ENCODE measurements at regions not wholly inside any gene's neighbourhood (a gene's known extent, or its start where the extent isn't known, plus 50 kb on each side); places are given as distances from the start of the nearest gene placed in this dataset.
"Not testable (repeated sequence)": the region's sequence is repeated elsewhere in the genome, so short reads cannot be mapped to it uniquely, and the experiment has no call there.

- DNase-seq (ENCODE audit: low read depth in 4 of 4, low spot score in 3 of 4) = peak in 3 of 4 donors; percentile 18 to 40 (median 35)
Observed at GRCh38 chr6:74534465-74535211, 671.2 kb downstream of the COL12A1 start.

- DNase-seq (ENCODE audit: low read depth in 4 of 4, low spot score in 3 of 4) = no peak
Observed at GRCh38 chr6:74519163-74519562, 686.7 kb downstream of the COL12A1 start.

GRCh38 chr6:74518035-74518434 lies 687.8 kb downstream of the COL12A1 start:
- DNase-seq (ENCODE audit: low read depth in 4 of 4, low spot score in 3 of 4) = no peak

- DNase-seq (ENCODE audit: low read depth in 4 of 4, low spot score in 3 of 4) = no peak
Observed at GRCh38 chr6:74510878-74511277, 695.0 kb downstream of the COL12A1 start.

GRCh38 chr6:74507649-74508048 lies 698.2 kb downstream of the COL12A1 start:
- no peak for DNase-seq (ENCODE audit: low read depth in 4 of 4, low spot score in 3 of 4)

- no peak for DNase-seq (ENCODE audit: low read depth in 4 of 4, low spot score in 3 of 4)
Observed at GRCh38 chr6:74505391-74505790, 700.5 kb downstream of the COL12A1 start.

GRCh38 chr6:74504941-74505340 lies 700.9 kb downstream of the COL12A1 start:
- DNase-seq (ENCODE audit: low read depth in 4 of 4, low spot score in 3 of 4) = no peak

- no peak for DNase-seq (ENCODE audit: low read depth in 4 of 4, low spot score in 3 of 4)
Observed at GRCh38 chr6:74492587-74492986, 713.3 kb downstream of the COL12A1 start.

GRCh38 chr6:74491844-74492374 lies 713.9 kb downstream of the COL12A1 start:
- no peak for DNase-seq (ENCODE audit: low read depth in 4 of 4, low spot score in 3 of 4)

- DNase-seq (ENCODE audit: low read depth in 4 of 4, low spot score in 3 of 4) = not testable (repeated sequence)
Observed at GRCh38 chr6:74488726-74489125, 717.1 kb downstream of the COL12A1 start.

GRCh38 chr6:74482180-74482579 lies 723.7 kb downstream of the COL12A1 start:
- DNase-seq (ENCODE audit: low read depth in 4 of 4, low spot score in 3 of 4) = no peak

GRCh38 chr6:74480561-74480960 lies 725.3 kb downstream of the COL12A1 start:
- no peak for DNase-seq (ENCODE audit: low read depth in 4 of 4, low spot score in 3 of 4)

GRCh38 chr6:74479960-74480359 lies 725.9 kb downstream of the COL12A1 start:
- DNase-seq (ENCODE audit: low read depth in 4 of 4, low spot score in 3 of 4) = no peak

GRCh38 chr6:74479420-74479819 lies 726.4 kb downstream of the COL12A1 start:
- DNase-seq (ENCODE audit: low read depth in 4 of 4, low spot score in 3 of 4) = no peak

- DNase-seq (ENCODE audit: low read depth in 4 of 4, low spot score in 3 of 4) = not testable (repeated sequence)
Observed at GRCh38 chr6:74474046-74474445, 731.8 kb downstream of the COL12A1 start.

- DNase-seq (ENCODE audit: low read depth in 4 of 4, low spot score in 3 of 4) = not testable (repeated sequence)
Observed at GRCh38 chr6:74468552-74468951, 737.3 kb downstream of the COL12A1 start.

- no peak for DNase-seq (ENCODE audit: low read depth in 4 of 4, low spot score in 3 of 4)
Observed at GRCh38 chr6:74467533-74468215, 738.2 kb downstream of the COL12A1 start.

- no peak for DNase-seq (ENCODE audit: low read depth in 4 of 4, low spot score in 3 of 4)
Observed at GRCh38 chr6:74466572-74466971, 739.3 kb downstream of the COL12A1 start.

GRCh38 chr6:74459260-74459659 lies 746.6 kb downstream of the COL12A1 start:
- no peak for DNase-seq (ENCODE audit: low read depth in 4 of 4, low spot score in 3 of 4)

- no peak for DNase-seq (ENCODE audit: low read depth in 4 of 4, low spot score in 3 of 4)
Observed at GRCh38 chr6:74458536-74458935, 747.3 kb downstream of the COL12A1 start.

GRCh38 chr6:74455786-74456185 lies 750.1 kb downstream of the COL12A1 start:
- DNase-seq (ENCODE audit: low read depth in 4 of 4, low spot score in 3 of 4) = no peak

GRCh38 chr6:74451953-74452352 lies 753.9 kb downstream of the COL12A1 start:
- no peak for DNase-seq (ENCODE audit: low read depth in 4 of 4, low spot score in 3 of 4)
